ENCODE measurements at regions not wholly inside any gene's neighbourhood (a gene's known extent, or its start where the extent isn't known, plus 50 kb on each side); places are given as distances from the start of the nearest gene placed in this dataset.

GRCh38 chr2:234405462-234405861 is 91.4 kb downstream of the ARL4C start:
- Histone ChIP-seq H3K36me3 (no peaks in the 10 kb centered on the region), H3K9me3 (no peaks in the 10 kb centered on the region), H3K4me3 (no peak overlapping the region), H3K27me3 (no peaks in the 10 kb centered on the region), H3K4me1 (no peaks in the 10 kb centered on the region), H3K27ac (no peak overlapping the region)
- no peak for DNase-seq
- WGBS, 2 donors (ENCODE audit: low coverage in 1 of 2): 83% methylated on average over 2 of the region's 2 CpGs; no CpG with 5 or more reads in 1 of the 2 donors
- TF ChIP-seq POLR2A (IDR thresholded peaks at IDR 0.05): no peak
- no peak for TF ChIP-seq EP300 (IDR thresholded peaks at IDR 0.05; ENCODE audit: low read depth)
- intact Hi-C loops (cut with DNase I; ENCODE audit: low total_unique reads): no loop called here
- in situ Hi-C loops (cut with MboI; ENCODE audit: low pct_ligation_motif_present in 1 of 4, low pct_unique_long_range_greater_than_20kb in 1 of 4, low sequenced_read_pairs in 3 of 4): no loop called here

GRCh38 chr2:234404957-234405356 is 91.9 kb downstream of the ARL4C start:
- Histone ChIP-seq H3K9me3 (no peaks in the 10 kb centered on the region), H3K36me3 (no peaks in the 10 kb centered on the region), H3K4me1 (no peaks in the 10 kb centered on the region), H3K27me3 (no peaks in the 10 kb centered on the region), H3K27ac (no peak overlapping the region), H3K4me3 (no peak overlapping the region)
- intact Hi-C loops (cut with DNase I; ENCODE audit: low total_unique reads) (no loop called here), in situ Hi-C loops (cut with MboI; ENCODE audit: low pct_ligation_motif_present in 1 of 4, low pct_unique_long_range_greater_than_20kb in 1 of 4, low sequenced_read_pairs in 3 of 4) (no loop called here)
- 54 to 67% methylated on average over 4 to 8 of the region's 8 CpGs for WGBS, 2 donors (ENCODE audit: low coverage in 1 of 2)
- no peak for TF ChIP-seq POLR2A (IDR thresholded peaks at IDR 0.05)
- TF ChIP-seq CTCF (IDR thresholded peaks at IDR 0.05): no peak
- no peak for TF ChIP-seq EP300 (IDR thresholded peaks at IDR 0.05; ENCODE audit: low read depth)
- TF ChIP-seq POLR2AphosphoS5 (IDR thresholded peaks at IDR 0.05): no peak
- DNase-seq: no peak

- Histone ChIP-seq H3K36me3 (no peaks in the 10 kb centered on the region), H3K27me3 (no peaks in the 10 kb centered on the region), H3K4me1 (no peaks in the 10 kb centered on the region), H3K27ac (no peak overlapping the region), H3K4me3 (no peak overlapping the region), H3K9me3 (no peaks in the 10 kb centered on the region)
- 91% methylated on average over 1 of the region's 1 CpG; no CpG with 5 or more reads in 1 of the 2 donors for WGBS, 2 donors (ENCODE audit: low coverage in 1 of 2)
- DNase-seq: no peak
- in situ Hi-C loops (cut with MboI; ENCODE audit: low pct_ligation_motif_present in 1 of 4, low pct_unique_long_range_greater_than_20kb in 1 of 4, low sequenced_read_pairs in 3 of 4): no loop called here
- TF ChIP-seq CTCF (IDR thresholded peaks at IDR 0.05) (no peak), EP300 (IDR thresholded peaks at IDR 0.05; ENCODE audit: low read depth) (no peak), POLR2A (IDR thresholded peaks at IDR 0.05) (no peak), POLR2AphosphoS5 (IDR thresholded peaks at IDR 0.05) (no peak)
- intact Hi-C loops (cut with DNase I; ENCODE audit: low total_unique reads): no loop called here
Observed at GRCh38 chr2:234403751-234404150, 93.1 kb downstream of the ARL4C start.

- in situ Hi-C loops (cut with MboI; ENCODE audit: low pct_ligation_motif_present in 1 of 4, low pct_unique_long_range_greater_than_20kb in 1 of 4, low sequenced_read_pairs in 3 of 4): no loop called here
- TF ChIP-seq CTCF (IDR thresholded peaks at IDR 0.05) (no peak), POLR2A (IDR thresholded peaks at IDR 0.05) (no peak), EP300 (IDR thresholded peaks at IDR 0.05; ENCODE audit: low read depth) (no peak), POLR2AphosphoS5 (IDR thresholded peaks at IDR 0.05) (no peak)
- Histone ChIP-seq H3K4me1 (no peaks in the 10 kb centered on the region), H3K36me3 (no peaks in the 10 kb centered on the region), H3K4me3 (no peak overlapping the region), H3K27ac (no peak overlapping the region), H3K27me3 (no peaks in the 10 kb centered on the region), H3K9me3 (no peaks in the 10 kb centered on the region)
- intact Hi-C loops (cut with DNase I; ENCODE audit: low total_unique reads): no loop called here
- 80 to 92% methylated on average over 1 to 8 of the region's 8 CpGs for WGBS, 2 donors (ENCODE audit: low coverage in 1 of 2)
- DNase-seq: no peak
Observed at GRCh38 chr2:234403074-234403473, 93.8 kb downstream of the ARL4C start.

- Histone ChIP-seq H3K4me3 (no peak overlapping the region), H3K36me3 (no peaks in the 10 kb centered on the region), H3K9me3 (no peaks in the 10 kb centered on the region), H3K27ac (no peak overlapping the region), H3K4me1 (no peaks in the 10 kb centered on the region), H3K27me3 (no peaks in the 10 kb centered on the region)
- 84 to 89% methylated on average over 2 of the region's 2 CpGs for WGBS, 2 donors (ENCODE audit: low coverage in 1 of 2)
- in situ Hi-C loops (cut with MboI; ENCODE audit: low pct_ligation_motif_present in 1 of 4, low pct_unique_long_range_greater_than_20kb in 1 of 4, low sequenced_read_pairs in 3 of 4): no loop called here
- no peak for DNase-seq
- no peak for TF ChIP-seq POLR2A (IDR thresholded peaks at IDR 0.05)
- no peak for TF ChIP-seq CTCF (IDR thresholded peaks at IDR 0.05)
- no peak for TF ChIP-seq POLR2AphosphoS5 (IDR thresholded peaks at IDR 0.05)
- TF ChIP-seq EP300 (IDR thresholded peaks at IDR 0.05; ENCODE audit: low read depth): no peak
- intact Hi-C loops (cut with DNase I; ENCODE audit: low total_unique reads): no loop called here
Observed at GRCh38 chr2:234401426-234401825, 95.5 kb downstream of the ARL4C start.

Measured in transverse colon (tissue), 4 donors.